Smooth muscle cell (in vitro differentiated cells): ENCODE measurements at regions not wholly inside any gene's neighbourhood (a gene's known extent, or its start where the extent isn't known, plus 50 kb on each side); places are given as distances from the start of the nearest gene placed in this dataset.

ENCODE experiments used
- DNase-seq: peaks from one replicate; lab custom pipeline; 2025; ENCODE audit not compliant: unreplicated experiment; lab: John Stamatoyannopoulos, UW
- H2AFZ ChIP-seq: fragments of 200-600 bp; sonication (generic); 2 replicates; pipeline ENCODE4 v1.6.0; 2016; ENCODE audit warnings: antibody characterized with exemption, low read depth, mild to moderate bottlenecking
- H3F3A ChIP-seq: fragments of 200-600 bp; sonication (generic); 2 replicates; pipeline ENCODE4 v1.6.0; 2017; ENCODE audit warnings: antibody characterized with exemption, low read depth
- H3K27ac ChIP-seq: fragments of 200-600 bp; sonication (generic); 2 replicates; pipeline ENCODE4 v1.5.1; 2016; ENCODE audit warnings: low read depth, mild to moderate bottlenecking
- H3K27me3 ChIP-seq: fragments of 200-600 bp; sonication (generic); 2 replicates; pipeline ENCODE4 v1.6.1; 2016; ENCODE audit warnings: low read depth, mild to moderate bottlenecking
- H3K36me3 ChIP-seq: fragments of 200-600 bp; sonication (generic); 2 replicates; pipeline ENCODE4 v1.5.1; 2016; ENCODE audit warnings: low read depth
- H3K4me1 ChIP-seq: fragments of 200-600 bp; sonication (generic); 2 replicates; pipeline ENCODE4 v1.5.1; 2016; ENCODE audit warnings: low read depth
- H3K4me2 ChIP-seq: fragments of 200-600 bp; sonication (generic); 2 replicates; pipeline ENCODE4 v1.6.0; 2016; ENCODE audit warnings: mild to moderate bottlenecking
- H3K4me3 ChIP-seq: fragments of 200-600 bp; sonication (generic); 2 replicates; pipeline ENCODE4 v1.5.1; 2016; ENCODE audit warnings: mild to moderate bottlenecking
- H3K79me2 ChIP-seq: fragments of 200-600 bp; sonication (generic); 2 replicates; pipeline ENCODE4 v1.6.0; 2016; ENCODE audit warnings: low read depth, mild to moderate bottlenecking
- H3K9ac ChIP-seq: fragments of 200-600 bp; sonication (generic); 2 replicates; pipeline ENCODE4 v1.6.0; 2016; ENCODE audit warnings: low read depth
- H3K9me3 ChIP-seq: fragments of 200-600 bp; sonication (generic); replicated peaks from 2 replicates; pipeline ENCODE4 v1.5.1; 2016; ENCODE audit warnings: low read depth
- H4K20me1 ChIP-seq: fragments of 200-600 bp; sonication (generic); 2 replicates; pipeline ENCODE4 v1.6.0; 2016; ENCODE audit warnings: low read depth
- CTCF ChIP-seq: fragments of 200-600 bp; sonication (generic); IDR thresholded peaks from 2 replicates; pipeline ENCODE4 v1.5.1; 2017; ENCODE audit warnings: borderline replicate concordance, mild to moderate bottlenecking, antibody characterized with exemption; ENCODE audit not compliant: insufficient read depth, poor library complexity, severe bottlenecking
- WGBS: methylation state at CpG from one replicate; pipeline ENCODE4 v1.1.7; 2016; ENCODE audit warnings: low lambda C conversion rate; 5-methylcytosine and 5-hydroxymethylcytosine counted together

GRCh38 chr12:115349711-115350110, 665.7 kb upstream of the TBX3 start:
- no peak overlapping the region for H3K27ac ChIP-seq
- no peaks in the 10 kb centered on the region for H3K4me1 ChIP-seq
- H3K4me3 ChIP-seq, result no peak overlapping the region
- no peak overlapping the region for H3K4me2 ChIP-seq
- H3K27me3 ChIP-seq, result no peaks in the 10 kb centered on the region
- no peaks in the 10 kb centered on the region for H3K36me3 ChIP-seq
- no peaks in the 10 kb centered on the region for H4K20me1 ChIP-seq
- no peaks in the 10 kb centered on the region for H3F3A ChIP-seq
- H2AFZ ChIP-seq, result no peak overlapping the region
- TF ChIP-seq CTCF, result no peak
- H3K79me2 ChIP-seq, result no peaks in the 10 kb centered on the region
- H3K9me3 ChIP-seq, result no peaks in the 10 kb centered on the region
- WGBS, result 33% methylated on average over 1 of the region's 1 CpG
- no peak for DNase-seq
- H3K9ac ChIP-seq, result no peak overlapping the region

GRCh38 chr12:115348301-115348700, 664.3 kb upstream of the TBX3 start:
- H3K4me2 ChIP-seq, result no peak overlapping the region

GRCh38 chr12:115343601-115344000, 659.6 kb upstream of the TBX3 start:
- H4K20me1 ChIP-seq, result no peaks in the 10 kb centered on the region
- no peaks in the 10 kb centered on the region for H3K27me3 ChIP-seq
- H3F3A ChIP-seq, result peaks cover 17% of the 10 kb centered on the region
- no peak for TF ChIP-seq CTCF
- no peak overlapping the region for H3K4me3 ChIP-seq
- H3K79me2 ChIP-seq, result no peaks in the 10 kb centered on the region
- no peak overlapping the region for H2AFZ ChIP-seq
- H3K27ac ChIP-seq, result no peak overlapping the region
- H3K4me1 ChIP-seq, result no peaks in the 10 kb centered on the region
- H3K36me3 ChIP-seq, result no peaks in the 10 kb centered on the region
- WGBS, result 83% methylated on average over 5 of the region's 5 CpGs
- no peak overlapping the region for H3K9ac ChIP-seq
- no peaks in the 10 kb centered on the region for H3K9me3 ChIP-seq
- DNase-seq, result no peak
- H3K4me2 ChIP-seq, result no peak overlapping the region

More at GRCh38 chr12:115348301-115348700, 664.3 kb upstream of the TBX3 start:
- no peaks in the 10 kb centered on the region for H3K79me2 ChIP-seq
- H3K27ac ChIP-seq, result no peak overlapping the region
- WGBS, result 96% methylated on average over 16 of the region's 16 CpGs
- no peaks in the 10 kb centered on the region for H3K36me3 ChIP-seq
- H3K4me3 ChIP-seq, result no peak overlapping the region
- no peak for DNase-seq
- no peaks in the 10 kb centered on the region for H3K27me3 ChIP-seq
- H3F3A ChIP-seq, result no peaks in the 10 kb centered on the region
- no peaks in the 10 kb centered on the region for H3K4me1 ChIP-seq
- H4K20me1 ChIP-seq, result no peaks in the 10 kb centered on the region
- H2AFZ ChIP-seq, result no peak overlapping the region
- H3K9ac ChIP-seq, result no peak overlapping the region
- no peak for TF ChIP-seq CTCF
- H3K9me3 ChIP-seq, result no peaks in the 10 kb centered on the region

GRCh38 chr12:115343008-115343407, 659.0 kb upstream of the TBX3 start:
- Histone ChIP-seq H3F3A (peaks cover 19% of the 10 kb centered on the region), H3K4me3 (no peak overlapping the region), H3K4me2 (no peak overlapping the region), H4K20me1 (no peaks in the 10 kb centered on the region), H3K27me3 (no peaks in the 10 kb centered on the region), H3K27ac (no peak overlapping the region), H3K4me1 (no peaks in the 10 kb centered on the region), H2AFZ (no peak overlapping the region), H3K36me3 (no peaks in the 10 kb centered on the region), H3K79me2 (no peaks in the 10 kb centered on the region), H3K9me3 (no peaks in the 10 kb centered on the region), H3K9ac (no peak overlapping the region)
- DNase-seq, result no peak
- no peak for TF ChIP-seq CTCF
- WGBS, result 98% methylated on average over 2 of the region's 2 CpGs
